PC-3 (cell line): ENCODE measurements at regions not wholly inside any gene's neighbourhood (a gene's known extent, or its start where the extent isn't known, plus 50 kb on each side); places are given as distances from the start of the nearest gene placed in this dataset.
A peak's percentile ranks its signal among the peaks of the same experiment; 100 is the strongest.
"Not testable (repeated sequence)": the region's sequence is repeated elsewhere in the genome, so short reads cannot be mapped to it uniquely, and the experiment has no call there.

Source experiments
- ATAC-seq: fragments of 200-7000 bp; cut with Tn5 transposase; 2 replicates; pipeline ENCODE4 v1.9.1; 2020; ENCODE audit warnings: mild to moderate bottlenecking, moderate library complexity
- BruUV-seq: library from RNA; stranded (reverse); fragments of 400-500 nt; replicated peaks from 2 replicates; lab custom pipeline; 2021; lab: Mats Ljungman, UMichigan
- CTCF ChIA-PET: fragments of 300-600 bp; sonication (Branson Sonifier 250); formaldehyde crosslinking; loops from one replicate; lab custom pipeline; 2022; ENCODE audit warnings: antibody characterized with exemption; lab: Charles Lee
- POLR2A ChIA-PET: fragments of 300-600 bp; sonication (Branson Sonifier 250); formaldehyde crosslinking; loops from one replicate; lab custom pipeline; 2022; ENCODE audit warnings: antibody characterized with exemption; ENCODE audit not compliant: unreplicated experiment; lab: Charles Lee
- DNase-seq: peaks from one replicate; pipeline ENCODE4 v3.0.0-alpha.2; 2015
- H2AFZ ChIP-seq: fragments of 300-600 bp; sonication (generic); 2 replicates; pipeline ENCODE4 v1.6.0; 2016; ENCODE audit warnings: antibody characterized with exemption, low read length
- H3F3A ChIP-seq: fragments of 300-600 bp; sonication (generic); one replicate; pipeline ENCODE4 v1.6.0; 2017; ENCODE audit warnings: antibody characterized with exemption, low read length, control low read depth, mild to moderate bottlenecking; ENCODE audit not compliant: unreplicated experiment
- H3K27ac ChIP-seq: fragments of 300-600 bp; sonication (generic); 2 replicates; pipeline ENCODE4 v1.5.1; 2016; ENCODE audit warnings: mild to moderate bottlenecking, low read length
- H3K27me3 ChIP-seq: fragments of 300-600 bp; sonication (generic); 2 replicates; pipeline ENCODE4 v1.6.1; 2016; ENCODE audit warnings: low read length, mixed read lengths
- H3K36me3 ChIP-seq: fragments of 300-600 bp; sonication (generic); 2 replicates; pipeline ENCODE4 v1.6.1; 2016; ENCODE audit warnings: low read depth, mixed run types, low read length, mixed read lengths
- H3K4me1 ChIP-seq: fragments of 300-600 bp; sonication (generic); 2 replicates; pipeline ENCODE4 v1.5.1; 2016; ENCODE audit warnings: low read length; ENCODE audit not compliant: insufficient read depth
- H3K4me2 ChIP-seq: fragments of 300-600 bp; sonication (generic); 2 replicates; pipeline ENCODE4 v1.6.0; 2016; ENCODE audit warnings: low read length
- H3K4me3 ChIP-seq: fragments of 300-600 bp; sonication (generic); 2 replicates; pipeline ENCODE4 v1.5.1; 2016; ENCODE audit warnings: mild to moderate bottlenecking, low read length, mixed read lengths
- H3K79me2 ChIP-seq: fragments of 300-600 bp; sonication (generic); 2 replicates; pipeline ENCODE4 v1.6.1; 2017; ENCODE audit warnings: low read length, mixed read lengths
- H3K9ac ChIP-seq: fragments of 300-600 bp; sonication (generic); 2 replicates; pipeline ENCODE4 v1.6.0; 2016; ENCODE audit warnings: mild to moderate bottlenecking, low read length
- H3K9me2 ChIP-seq: fragments of 300-600 bp; sonication (generic); replicated peaks from 2 replicates; pipeline ENCODE4 v1.6.1; 2016; ENCODE audit warnings: mixed run types, low read length, mixed read lengths
- H3K9me3 ChIP-seq: fragments of 300-600 bp; sonication (generic); 2 replicates; pipeline ENCODE4 v1.6.1; 2016; ENCODE audit warnings: low read length, mixed read lengths
- H4K20me1 ChIP-seq: fragments of 300-600 bp; sonication (generic); 2 replicates; pipeline ENCODE4 v1.6.1; 2016; ENCODE audit warnings: low read length, mixed read lengths
- intact Hi-C: fragments of 100-400 bp; cut with micrococcal nuclease; formaldehyde crosslinking; loops from 2 replicates; pipeline ENCODE4 v1.9.0; 2023

DNA sequence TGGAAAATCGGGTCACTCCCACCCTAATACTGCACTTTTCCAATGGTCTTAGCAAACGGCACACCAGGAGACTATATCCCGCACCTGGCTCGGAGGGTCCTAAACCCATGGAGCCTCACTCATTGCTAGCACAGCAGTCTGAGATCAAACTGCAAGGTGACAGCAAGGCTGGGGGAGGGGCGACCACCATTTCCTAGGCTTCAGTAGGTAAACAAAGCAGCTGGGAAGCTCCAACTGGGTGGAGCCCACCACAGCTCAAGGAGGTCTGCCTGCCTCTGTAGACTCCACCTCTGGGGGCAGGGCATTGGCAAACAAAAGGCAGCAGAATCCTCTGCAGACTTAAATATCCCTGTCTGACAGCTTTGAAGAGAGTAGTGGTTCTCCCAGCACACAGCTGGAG is 109.0 kb upstream of the DEFB108B start:
- POLR2A ChIA-PET, intact Hi-C loops, CTCF ChIA-PET, H3K27ac ChIP-seq, H2AFZ ChIP-seq, DNase-seq, H3K4me3 ChIP-seq, H4K20me1 ChIP-seq, H3K4me2 ChIP-seq, H3K27me3 ChIP-seq, BruUV-seq, H3K4me1 ChIP-seq, H3K9me2 ChIP-seq, H3K36me3 ChIP-seq, H3K9ac ChIP-seq, H3K9me3 ChIP-seq, ATAC-seq, H3K79me2 ChIP-seq, H3F3A ChIP-seq: not testable (repeated sequence)

GRCh38 chr11:71730748-71731147 is 102.3 kb upstream of the DEFB108B start:
- H3K9me3 ChIP-seq, H2AFZ ChIP-seq, ATAC-seq, DNase-seq, H3K9ac ChIP-seq, H3K4me3 ChIP-seq, H3K4me2 ChIP-seq, H3K9me2 ChIP-seq, POLR2A ChIA-PET, H3K79me2 ChIP-seq, H3K27me3 ChIP-seq, H3K4me1 ChIP-seq, BruUV-seq, H3F3A ChIP-seq, CTCF ChIA-PET, H4K20me1 ChIP-seq, H3K36me3 ChIP-seq, H3K27ac ChIP-seq, intact Hi-C loops: not testable (repeated sequence)

GRCh38 chr11:71734368-71734767 is 98.6 kb upstream of the DEFB108B start:
- BruUV-seq, H3K4me1 ChIP-seq, H4K20me1 ChIP-seq, H3K79me2 ChIP-seq, H3K36me3 ChIP-seq, H3F3A ChIP-seq, ATAC-seq, H3K4me2 ChIP-seq, H3K9me2 ChIP-seq, H3K27me3 ChIP-seq, POLR2A ChIA-PET, CTCF ChIA-PET, H3K9me3 ChIP-seq, H2AFZ ChIP-seq, H3K27ac ChIP-seq, H3K9ac ChIP-seq, intact Hi-C loops, H3K4me3 ChIP-seq: not testable (repeated sequence)
- DNase-seq = peak; percentile 6

- ATAC-seq, intact Hi-C loops, POLR2A ChIA-PET, H3K4me1 ChIP-seq, H3K4me2 ChIP-seq, H3K36me3 ChIP-seq, BruUV-seq, H3K9me2 ChIP-seq, H3K9me3 ChIP-seq, H3K27ac ChIP-seq, H3K4me3 ChIP-seq, DNase-seq, H2AFZ ChIP-seq, H3K9ac ChIP-seq, H4K20me1 ChIP-seq, H3K79me2 ChIP-seq, H3F3A ChIP-seq, CTCF ChIA-PET: not testable (repeated sequence)
- peaks cover 14% of the 10 kb centered on the region; the same call in 1 of the 2 replicates for H3K27me3 ChIP-seq
These were observed 94.7 kb upstream of the DEFB108B start for GRCh38 chr11:71738317-71738716.

GRCh38 chr11:71743385-71743784 is 89.6 kb upstream of the DEFB108B start:
- H3K4me1 ChIP-seq, H3K79me2 ChIP-seq, DNase-seq, H3K9ac ChIP-seq, H3K9me3 ChIP-seq, BruUV-seq, CTCF ChIA-PET, H3K9me2 ChIP-seq, H3K4me2 ChIP-seq, H3K4me3 ChIP-seq, H3F3A ChIP-seq, H3K36me3 ChIP-seq, H3K27me3 ChIP-seq, H2AFZ ChIP-seq, intact Hi-C loops, ATAC-seq, POLR2A ChIA-PET, H4K20me1 ChIP-seq, H3K27ac ChIP-seq: not testable (repeated sequence)

- intact Hi-C loops, CTCF ChIA-PET, ATAC-seq, H3K4me1 ChIP-seq, H3K27ac ChIP-seq, H3K36me3 ChIP-seq, POLR2A ChIA-PET, H3F3A ChIP-seq, H4K20me1 ChIP-seq, H3K9me2 ChIP-seq, H3K9ac ChIP-seq, BruUV-seq, H3K9me3 ChIP-seq, H3K27me3 ChIP-seq, H3K79me2 ChIP-seq: not testable (repeated sequence)
- peak; percentile 56 for DNase-seq
- H3K4me3 ChIP-seq = peak overlapping the region; percentile 60; the same call in 1 of the 2 replicates
- H2AFZ ChIP-seq = peak overlapping the region; percentile 73; the same call in 1 of the 2 replicates
- H3K4me2 ChIP-seq = peak overlapping the region; percentile 82
These were observed 87.3 kb upstream of the DEFB108B start for GRCh38 chr11:71745656-71746055.

- H3K4me3 ChIP-seq = peak overlapping the region; percentile 60; the same call in 1 of the 2 replicates
- H3K36me3 ChIP-seq, CTCF ChIA-PET, H3K9me2 ChIP-seq, H3K79me2 ChIP-seq, H3K27ac ChIP-seq, H3K27me3 ChIP-seq, H3F3A ChIP-seq, POLR2A ChIA-PET, ATAC-seq, H3K9me3 ChIP-seq, H4K20me1 ChIP-seq, H3K4me1 ChIP-seq, intact Hi-C loops, H3K9ac ChIP-seq, DNase-seq: not testable (repeated sequence)
- peak overlapping the region; percentile 73; the same call in 1 of the 2 replicates for H2AFZ ChIP-seq
- H3K4me2 ChIP-seq = peak overlapping the region; percentile 82
- TSS peak; percentile 81 for BruUV-seq
These were observed 86.7 kb upstream of the DEFB108B start for GRCh38 chr11:71746263-71746662.
